ENCODE measurements at regions not wholly inside any gene's neighbourhood (a gene's known extent, or its start where the extent isn't known, plus 50 kb on each side); places are given as distances from the start of the nearest gene placed in this dataset.

- Histone ChIP-seq H3K9me3 (ENCODE audit: control insufficient read depth in 1 of 2, low read length in 2 of 2) (peaks cover 0 to 14% of the 10 kb centered on the region in 2 donors), H3K9ac (ENCODE audit: low read depth in 1 of 2, low read length in 2 of 2) (no peak overlapping the region), H3K36me3 (ENCODE audit: control insufficient read depth in 1 of 2, insufficient read depth in 2 of 2, low read length in 2 of 2) (no peaks in the 10 kb centered on the region), H3K4me3 (ENCODE audit: low read depth in 1 of 2, low read length in 2 of 2) (no peak overlapping the region), H3K4me1 (ENCODE audit: control insufficient read depth in 1 of 2, insufficient read depth in 2 of 2, low read length in 2 of 2) (no peaks in the 10 kb centered on the region), H3K27ac (ENCODE audit: low read depth, low read length) (no peak overlapping the region), H3K27me3 (ENCODE audit: control insufficient read depth in 1 of 2, insufficient read depth in 2 of 2, low read length in 2 of 2) (no peaks in the 10 kb centered on the region)
Measured at GRCh38 chr1:29525941-29526340, 289.6 kb downstream of the PTPRU start.

GRCh38 chr1:29524285-29525065 is 288.2 kb downstream of the PTPRU start:
- Histone ChIP-seq H3K36me3 (ENCODE audit: control insufficient read depth in 1 of 2, insufficient read depth in 2 of 2, low read length in 2 of 2) (no peaks in the 10 kb centered on the region), H3K4me3 (ENCODE audit: low read depth in 1 of 2, low read length in 2 of 2) (no peak overlapping the region), H3K27ac (ENCODE audit: low read depth, low read length) (no peak overlapping the region), H3K9ac (ENCODE audit: low read depth in 1 of 2, low read length in 2 of 2) (no peak overlapping the region), H3K4me1 (ENCODE audit: control insufficient read depth in 1 of 2, insufficient read depth in 2 of 2, low read length in 2 of 2) (no peaks in the 10 kb centered on the region), H3K9me3 (ENCODE audit: control insufficient read depth in 1 of 2, low read length in 2 of 2) (peaks cover 0 to 6% of the 10 kb centered on the region in 2 donors), H3K27me3 (ENCODE audit: control insufficient read depth in 1 of 2, insufficient read depth in 2 of 2, low read length in 2 of 2) (peaks cover 0 to 3% of the 10 kb centered on the region in 2 donors)

- H3K9me3 ChIP-seq (ENCODE audit: control insufficient read depth in 1 of 2, low read length in 2 of 2) = no peaks in the 10 kb centered on the region
- no peak overlapping the region for H3K4me3 ChIP-seq (ENCODE audit: low read depth in 1 of 2, low read length in 2 of 2)
- H3K27me3 ChIP-seq (ENCODE audit: control insufficient read depth in 1 of 2, insufficient read depth in 2 of 2, low read length in 2 of 2) = peaks cover 0 to 4% of the 10 kb centered on the region in 2 donors
- no peaks in the 10 kb centered on the region for H3K4me1 ChIP-seq (ENCODE audit: control insufficient read depth in 1 of 2, insufficient read depth in 2 of 2, low read length in 2 of 2)
- H3K27ac ChIP-seq (ENCODE audit: low read depth, low read length) = no peak overlapping the region
- no peaks in the 10 kb centered on the region for H3K36me3 ChIP-seq (ENCODE audit: control insufficient read depth in 1 of 2, insufficient read depth in 2 of 2, low read length in 2 of 2)
- no peak overlapping the region for H3K9ac ChIP-seq (ENCODE audit: low read depth in 1 of 2, low read length in 2 of 2)
Measured at GRCh38 chr1:29523576-29523975, 287.3 kb downstream of the PTPRU start.

DNA sequence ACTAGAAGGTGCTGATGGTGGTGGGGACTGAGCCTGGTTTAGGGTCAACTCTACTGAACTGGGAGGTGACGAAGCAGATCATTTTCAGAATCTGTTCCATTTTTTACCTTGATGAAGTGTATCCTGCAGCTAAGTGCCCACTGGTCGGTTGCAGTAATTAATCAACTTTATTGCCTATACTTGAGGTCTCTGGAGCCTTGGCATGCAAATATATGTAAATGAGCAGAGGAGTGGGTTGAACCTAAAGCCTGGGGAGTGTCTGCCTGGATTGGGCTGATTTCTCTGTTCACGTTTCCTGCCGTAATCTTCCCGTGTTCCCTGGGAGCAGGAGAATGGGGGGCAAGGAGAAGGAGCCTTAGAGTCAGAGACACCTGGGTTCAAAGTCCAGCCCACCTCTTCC is 286.8 kb downstream of the PTPRU start:
- H3K9me3 ChIP-seq (ENCODE audit: control insufficient read depth in 1 of 2, low read length in 2 of 2) = no peaks in the 10 kb centered on the region
- H3K9ac ChIP-seq (ENCODE audit: low read depth in 1 of 2, low read length in 2 of 2) = no peak overlapping the region
- H3K27ac ChIP-seq (ENCODE audit: low read depth, low read length) = no peak overlapping the region
- no peaks in the 10 kb centered on the region for H3K4me1 ChIP-seq (ENCODE audit: control insufficient read depth in 1 of 2, insufficient read depth in 2 of 2, low read length in 2 of 2)
- no peaks in the 10 kb centered on the region for H3K36me3 ChIP-seq (ENCODE audit: control insufficient read depth in 1 of 2, insufficient read depth in 2 of 2, low read length in 2 of 2)
- H3K4me3 ChIP-seq (ENCODE audit: low read depth in 1 of 2, low read length in 2 of 2) = no peak overlapping the region
- H3K27me3 ChIP-seq (ENCODE audit: control insufficient read depth in 1 of 2, insufficient read depth in 2 of 2, low read length in 2 of 2) = peaks cover 0 to 4% of the 10 kb centered on the region in 2 donors

DNA sequence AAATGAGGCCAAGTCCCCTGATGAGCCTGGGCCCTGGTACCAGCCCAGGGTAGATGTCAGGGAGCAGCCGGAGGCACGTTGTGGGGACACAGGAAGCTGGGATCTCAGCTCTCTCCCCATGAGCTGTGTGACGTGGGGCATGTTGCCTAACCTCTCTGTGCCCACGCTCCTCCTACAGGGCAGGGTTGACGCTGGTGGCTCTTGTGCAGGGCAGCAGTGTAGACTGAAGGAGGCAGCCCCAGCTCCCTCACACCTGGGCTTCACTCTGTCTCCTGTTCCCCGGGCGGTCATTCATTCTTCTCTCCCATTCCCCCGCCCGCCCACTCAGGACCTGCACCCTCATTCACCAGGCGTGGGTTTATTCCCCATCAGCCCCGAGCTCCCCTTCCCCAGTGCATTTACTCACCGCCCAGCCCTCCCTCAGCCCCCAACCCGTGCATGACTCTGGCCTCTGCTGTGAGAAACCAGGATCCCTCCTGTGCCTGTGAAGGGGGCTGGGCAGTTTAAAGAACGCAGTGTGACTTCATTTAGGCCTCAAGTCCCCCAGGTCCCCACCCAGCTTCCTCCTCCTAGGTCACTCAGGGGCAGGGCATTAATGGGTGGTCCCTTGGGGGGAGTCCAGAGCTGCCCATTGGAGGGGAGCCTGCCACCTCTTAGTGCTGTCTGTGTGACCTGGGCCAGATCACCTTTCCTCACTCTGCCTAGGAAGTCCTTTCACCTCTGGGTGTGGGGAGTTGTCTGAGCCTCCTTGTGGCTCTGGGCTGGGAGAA is 285.7 kb downstream of the PTPRU start:
- Histone ChIP-seq H3K36me3 (ENCODE audit: control insufficient read depth in 1 of 2, insufficient read depth in 2 of 2, low read length in 2 of 2) (no peaks in the 10 kb centered on the region), H3K4me1 (ENCODE audit: control insufficient read depth in 1 of 2, insufficient read depth in 2 of 2, low read length in 2 of 2) (no peaks in the 10 kb centered on the region), H3K9me3 (ENCODE audit: control insufficient read depth in 1 of 2, low read length in 2 of 2) (no peaks in the 10 kb centered on the region), H3K4me3 (ENCODE audit: low read depth in 1 of 2, low read length in 2 of 2) (no peak overlapping the region), H3K27ac (ENCODE audit: low read depth, low read length) (no peak overlapping the region), H3K27me3 (ENCODE audit: control insufficient read depth in 1 of 2, insufficient read depth in 2 of 2, low read length in 2 of 2) (peaks cover 0 to 4% of the 10 kb centered on the region in 2 donors), H3K9ac (ENCODE audit: low read depth in 1 of 2, low read length in 2 of 2) (no peak overlapping the region)

- Histone ChIP-seq H3K36me3 (ENCODE audit: control insufficient read depth in 1 of 2, insufficient read depth in 2 of 2, low read length in 2 of 2) (no peaks in the 10 kb centered on the region), H3K4me1 (ENCODE audit: control insufficient read depth in 1 of 2, insufficient read depth in 2 of 2, low read length in 2 of 2) (no peaks in the 10 kb centered on the region)
Measured at GRCh38 chr1:29521438-29521715, 285.1 kb downstream of the PTPRU start.

DNA sequence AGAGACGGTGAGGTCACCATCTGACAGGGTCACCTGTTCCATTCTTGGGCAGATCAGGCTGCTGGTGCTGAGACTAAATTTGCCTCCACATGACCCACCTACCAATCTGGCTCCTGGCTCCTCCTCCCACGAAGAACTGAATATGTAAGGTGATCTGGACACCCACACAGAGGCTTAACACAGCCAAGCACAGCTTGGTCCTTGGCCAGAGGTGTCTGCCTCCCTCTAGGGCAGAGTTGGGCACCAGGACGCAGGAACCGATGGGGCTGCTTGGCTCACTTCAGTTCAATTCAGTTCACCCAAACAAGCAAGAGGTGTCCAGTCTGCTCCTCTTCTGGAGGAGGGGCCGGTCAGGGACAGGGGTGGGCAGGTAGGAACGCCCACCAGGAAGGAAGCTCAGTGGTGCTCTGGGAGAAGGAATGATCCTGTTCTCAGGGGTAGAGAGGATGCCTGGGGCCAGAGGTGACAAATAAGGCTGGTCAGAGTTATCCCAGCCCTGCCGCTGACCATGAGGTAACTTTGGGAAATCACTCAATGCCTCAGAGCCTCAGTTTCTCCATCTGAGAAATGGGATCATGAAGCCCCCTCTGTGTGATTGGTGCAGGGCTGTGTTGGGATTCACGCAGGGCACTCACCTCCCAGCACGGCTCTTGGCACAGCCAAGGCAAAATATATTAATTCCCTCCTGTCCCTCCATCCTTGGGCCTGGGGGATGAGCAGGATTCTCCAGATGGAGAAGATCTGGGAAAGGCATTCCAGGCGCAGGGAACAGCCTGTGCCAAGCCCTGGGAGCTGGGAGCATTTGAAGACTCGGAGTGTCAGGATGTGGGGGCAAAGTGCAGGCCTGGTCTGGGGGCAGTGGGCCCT is 284.5 kb downstream of the PTPRU start:
- no peaks in the 10 kb centered on the region for H3K4me1 ChIP-seq (ENCODE audit: control insufficient read depth in 1 of 2, insufficient read depth in 2 of 2, low read length in 2 of 2)
- H3K27ac ChIP-seq (ENCODE audit: low read depth, low read length) = no peak overlapping the region
- no peak overlapping the region for H3K4me3 ChIP-seq (ENCODE audit: low read depth in 1 of 2, low read length in 2 of 2)
- H3K27me3 ChIP-seq (ENCODE audit: control insufficient read depth in 1 of 2, insufficient read depth in 2 of 2, low read length in 2 of 2) = peaks cover 0 to 4% of the 10 kb centered on the region in 2 donors
- no peak overlapping the region for H3K9ac ChIP-seq (ENCODE audit: low read depth in 1 of 2, low read length in 2 of 2)
- H3K36me3 ChIP-seq (ENCODE audit: control insufficient read depth in 1 of 2, insufficient read depth in 2 of 2, low read length in 2 of 2) = no peaks in the 10 kb centered on the region
- no peaks in the 10 kb centered on the region for H3K9me3 ChIP-seq (ENCODE audit: control insufficient read depth in 1 of 2, low read length in 2 of 2)

More at GRCh38 chr1:29521438-29521715, 285.1 kb downstream of the PTPRU start:
- Histone ChIP-seq H3K9ac (ENCODE audit: low read depth in 1 of 2, low read length in 2 of 2) (no peak overlapping the region), H3K9me3 (ENCODE audit: control insufficient read depth in 1 of 2, low read length in 2 of 2) (no peaks in the 10 kb centered on the region), H3K27me3 (ENCODE audit: control insufficient read depth in 1 of 2, insufficient read depth in 2 of 2, low read length in 2 of 2) (peaks cover 0 to 4% of the 10 kb centered on the region in 2 donors), H3K4me3 (ENCODE audit: low read depth in 1 of 2, low read length in 2 of 2) (no peak overlapping the region), H3K27ac (ENCODE audit: low read depth, low read length) (no peak overlapping the region)

- no peaks in the 10 kb centered on the region for H3K36me3 ChIP-seq (ENCODE audit: control insufficient read depth in 1 of 2, insufficient read depth in 2 of 2, low read length in 2 of 2)
- H3K9me3 ChIP-seq (ENCODE audit: control insufficient read depth in 1 of 2, low read length in 2 of 2) = no peaks in the 10 kb centered on the region
- peaks cover 0 to 4% of the 10 kb centered on the region in 2 donors for H3K27me3 ChIP-seq (ENCODE audit: control insufficient read depth in 1 of 2, insufficient read depth in 2 of 2, low read length in 2 of 2)
- H3K4me3 ChIP-seq (ENCODE audit: low read depth in 1 of 2, low read length in 2 of 2) = no peak overlapping the region
- no peaks in the 10 kb centered on the region for H3K4me1 ChIP-seq (ENCODE audit: control insufficient read depth in 1 of 2, insufficient read depth in 2 of 2, low read length in 2 of 2)
- no peak overlapping the region for H3K27ac ChIP-seq (ENCODE audit: low read depth, low read length)
- H3K9ac ChIP-seq (ENCODE audit: low read depth in 1 of 2, low read length in 2 of 2) = no peak overlapping the region
Measured at GRCh38 chr1:29519788-29520110, 283.4 kb downstream of the PTPRU start.

DNA sequence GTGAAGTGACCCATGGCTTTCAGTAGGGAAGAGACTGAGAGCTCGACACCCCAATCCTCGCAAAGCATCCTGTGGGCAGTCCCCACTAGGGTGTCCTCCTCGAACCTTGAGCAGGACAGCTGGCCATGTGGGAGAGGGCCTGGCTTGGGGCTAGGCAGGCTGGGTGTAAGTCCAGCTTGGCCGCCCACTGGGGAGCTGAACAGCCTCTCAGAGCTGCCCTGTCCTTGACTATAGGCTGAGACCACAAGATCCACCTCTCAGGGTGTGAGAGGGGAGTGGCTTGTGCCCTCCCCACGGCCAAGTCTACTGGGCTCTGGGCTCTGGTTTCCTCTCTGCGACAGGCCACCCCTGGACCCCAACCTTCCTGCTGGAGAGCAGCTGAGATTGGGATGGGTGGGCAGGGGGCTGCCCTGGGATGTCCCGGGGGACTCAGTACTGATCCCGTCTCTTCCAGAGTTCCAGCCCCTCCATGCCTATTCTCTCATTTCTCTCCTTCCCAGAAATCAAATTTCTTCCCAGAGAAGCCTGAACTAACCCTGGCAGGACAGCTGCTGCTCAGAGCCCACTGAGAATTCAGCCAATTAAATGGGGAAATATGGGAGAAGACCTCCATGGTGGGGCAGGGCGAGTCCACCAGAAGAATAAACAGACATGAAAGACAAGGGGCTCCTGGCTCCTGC is 282.9 kb downstream of the PTPRU start:
- Histone ChIP-seq H3K36me3 (ENCODE audit: control insufficient read depth in 1 of 2, insufficient read depth in 2 of 2, low read length in 2 of 2) (no peaks in the 10 kb centered on the region), H3K4me3 (ENCODE audit: low read depth in 1 of 2, low read length in 2 of 2) (no peak overlapping the region), H3K9me3 (ENCODE audit: control insufficient read depth in 1 of 2, low read length in 2 of 2) (no peaks in the 10 kb centered on the region), H3K27me3 (ENCODE audit: control insufficient read depth in 1 of 2, insufficient read depth in 2 of 2, low read length in 2 of 2) (peaks cover 0 to 4% of the 10 kb centered on the region in 2 donors), H3K9ac (ENCODE audit: low read depth in 1 of 2, low read length in 2 of 2) (no peak overlapping the region), H3K4me1 (ENCODE audit: control insufficient read depth in 1 of 2, insufficient read depth in 2 of 2, low read length in 2 of 2) (no peaks in the 10 kb centered on the region), H3K27ac (ENCODE audit: low read depth, low read length) (no peak overlapping the region)

All from duodenal mucosa (tissue), 2 donors.